GM23248 (cell line): ENCODE measurements at regions not wholly inside any gene's neighbourhood (a gene's known extent, or its start where the extent isn't known, plus 50 kb on each side); places are given as distances from the start of the nearest gene placed in this dataset.

Experiments
- EZH2 ChIP-seq: fragments of 200-600 bp; sonication (generic); IDR thresholded peaks from 2 replicates; pipeline ENCODE4 v1.6.1; 2018; ENCODE audit warnings: antibody characterized with exemption, mild to moderate bottlenecking; ENCODE audit not compliant: insufficient read depth, poor library complexity, severe bottlenecking
- EZH2phosphoT487 ChIP-seq: fragments of 200-600 bp; sonication (generic); IDR thresholded peaks from 2 replicates; pipeline ENCODE4 v1.6.1; 2018; ENCODE audit warnings: antibody characterized with exemption, moderate library complexity, mild to moderate bottlenecking, low read depth; ENCODE audit not compliant: insufficient read depth

- TF ChIP-seq EZH2 (no peak), EZH2phosphoT487 (no peak)
These were observed 57.2 kb upstream of the TMEM196 start for GRCh38 chr7:19830604-19831003.
